ENCODE measurements at regions not wholly inside any gene's neighbourhood (a gene's known extent, or its start where the extent isn't known, plus 50 kb on each side); places are given as distances from the start of the nearest gene placed in this dataset.

DNA sequence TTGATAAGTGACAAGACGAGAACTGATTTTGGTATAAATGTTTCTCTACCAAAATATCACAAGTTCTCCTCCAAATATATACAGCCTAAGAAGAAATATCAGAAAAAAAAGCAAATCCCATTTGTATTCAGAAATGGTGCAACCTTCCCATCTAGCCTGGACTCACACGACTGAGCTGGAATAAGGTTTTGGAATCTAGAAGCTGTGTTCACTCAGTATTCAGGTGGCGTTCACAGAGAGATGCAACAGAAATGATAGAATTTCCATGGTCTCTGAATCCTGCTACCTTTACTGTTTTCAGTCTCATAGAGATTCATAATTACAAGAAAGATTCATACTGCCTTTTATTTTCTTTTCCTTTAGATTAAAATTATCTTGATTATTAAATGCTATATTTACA is 347.2 kb upstream of the TRIB2 start:
- peaks cover 7% of the 10 kb centered on the region; the same call in 1 of the 2 replicates for H3K4me1 ChIP-seq
- no peaks in the 10 kb centered on the region for H3K27me3 ChIP-seq
- H3K4me3 ChIP-seq (ENCODE audit: low read depth, low read length), result no peak overlapping the region
- DNase-seq, result no peak
- TF ChIP-seq, protein P1, sequence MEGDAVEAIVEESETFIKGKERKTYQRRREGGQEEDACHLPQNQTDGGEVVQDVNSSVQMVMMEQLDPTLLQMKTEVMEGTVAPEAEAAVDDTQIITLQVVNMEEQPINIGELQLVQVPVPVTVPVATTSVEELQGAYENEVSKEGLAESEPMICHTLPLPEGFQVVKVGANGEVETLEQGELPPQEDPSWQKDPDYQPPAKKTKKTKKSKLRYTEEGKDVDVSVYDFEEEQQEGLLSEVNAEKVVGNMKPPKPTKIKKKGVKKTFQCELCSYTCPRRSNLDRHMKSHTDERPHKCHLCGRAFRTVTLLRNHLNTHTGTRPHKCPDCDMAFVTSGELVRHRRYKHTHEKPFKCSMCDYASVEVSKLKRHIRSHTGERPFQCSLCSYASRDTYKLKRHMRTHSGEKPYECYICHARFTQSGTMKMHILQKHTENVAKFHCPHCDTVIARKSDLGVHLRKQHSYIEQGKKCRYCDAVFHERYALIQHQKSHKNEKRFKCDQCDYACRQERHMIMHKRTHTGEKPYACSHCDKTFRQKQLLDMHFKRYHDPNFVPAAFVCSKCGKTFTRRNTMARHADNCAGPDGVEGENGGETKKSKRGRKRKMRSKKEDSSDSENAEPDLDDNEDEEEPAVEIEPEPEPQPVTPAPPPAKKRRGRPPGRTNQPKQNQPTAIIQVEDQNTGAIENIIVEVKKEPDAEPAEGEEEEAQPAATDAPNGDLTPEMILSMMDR (IDR thresholded peaks at IDR 0.05; ENCODE audit: low read depth, low read length), result no peak
- H3K36me3 ChIP-seq, result no peaks in the 10 kb centered on the region
- no peaks in the 10 kb centered on the region for H3K9me3 ChIP-seq

DNA sequence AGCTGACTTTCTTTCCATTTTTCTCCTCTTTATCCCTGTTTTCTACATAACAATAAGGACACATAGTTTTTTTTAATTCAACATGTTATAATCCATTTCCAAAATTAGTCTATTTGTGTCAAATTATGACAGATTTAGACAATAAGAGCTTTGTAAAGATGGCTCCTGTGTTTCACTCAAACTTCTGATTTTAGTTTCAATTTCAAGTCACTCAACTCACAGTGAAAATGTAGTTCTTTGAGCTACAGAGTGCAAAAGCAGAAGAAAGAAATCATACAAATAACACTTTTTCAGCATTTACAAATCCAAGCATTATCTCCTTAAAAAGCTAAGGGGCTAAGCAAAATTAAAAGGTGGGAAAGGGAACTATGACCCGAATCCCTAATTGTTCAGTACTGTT is 340.7 kb upstream of the TRIB2 start:
- no peaks in the 10 kb centered on the region for H3K27me3 ChIP-seq
- DNase-seq, result no peak
- TF ChIP-seq, protein P1 (IDR thresholded peaks at IDR 0.05; ENCODE audit: low read depth, low read length), result no peak
- no peak overlapping the region for H3K4me3 ChIP-seq (ENCODE audit: low read depth, low read length)
- H3K9me3 ChIP-seq, result no peaks in the 10 kb centered on the region
- no peaks in the 10 kb centered on the region for H3K36me3 ChIP-seq
- H3K4me1 ChIP-seq, result peaks cover 10% of the 10 kb centered on the region; the same call in 1 of the 2 replicates

DNA sequence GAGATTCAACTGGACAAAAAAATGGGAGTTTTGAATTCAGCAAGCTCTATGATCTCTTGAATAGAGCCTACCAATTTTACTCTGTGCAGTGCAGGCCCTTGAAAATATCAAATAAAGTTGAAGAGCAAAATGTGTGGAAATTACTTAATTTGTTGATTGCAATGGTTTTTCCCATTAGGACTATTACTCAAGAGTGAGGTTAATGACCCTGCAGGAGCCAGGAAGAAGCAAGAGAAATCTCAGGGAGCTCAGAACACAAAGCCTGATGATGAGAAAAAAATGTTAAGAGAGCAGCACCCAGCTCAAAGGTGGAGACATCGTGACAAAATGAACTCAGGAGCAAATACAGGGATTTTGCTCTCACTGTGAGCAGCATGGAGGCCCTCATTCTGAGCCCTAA is 337.6 kb upstream of the TRIB2 start:
- H3K27me3 ChIP-seq, result no peaks in the 10 kb centered on the region
- peaks cover 10% of the 10 kb centered on the region; the same call in 1 of the 2 replicates for H3K4me1 ChIP-seq
- H3K9me3 ChIP-seq, result no peaks in the 10 kb centered on the region
- no peaks in the 10 kb centered on the region for H3K36me3 ChIP-seq
- H3K4me3 ChIP-seq (ENCODE audit: low read depth, low read length), result no peak overlapping the region
- TF ChIP-seq, protein P1 (IDR thresholded peaks at IDR 0.05; ENCODE audit: low read depth, low read length), result no peak
- no peak for DNase-seq

DNA sequence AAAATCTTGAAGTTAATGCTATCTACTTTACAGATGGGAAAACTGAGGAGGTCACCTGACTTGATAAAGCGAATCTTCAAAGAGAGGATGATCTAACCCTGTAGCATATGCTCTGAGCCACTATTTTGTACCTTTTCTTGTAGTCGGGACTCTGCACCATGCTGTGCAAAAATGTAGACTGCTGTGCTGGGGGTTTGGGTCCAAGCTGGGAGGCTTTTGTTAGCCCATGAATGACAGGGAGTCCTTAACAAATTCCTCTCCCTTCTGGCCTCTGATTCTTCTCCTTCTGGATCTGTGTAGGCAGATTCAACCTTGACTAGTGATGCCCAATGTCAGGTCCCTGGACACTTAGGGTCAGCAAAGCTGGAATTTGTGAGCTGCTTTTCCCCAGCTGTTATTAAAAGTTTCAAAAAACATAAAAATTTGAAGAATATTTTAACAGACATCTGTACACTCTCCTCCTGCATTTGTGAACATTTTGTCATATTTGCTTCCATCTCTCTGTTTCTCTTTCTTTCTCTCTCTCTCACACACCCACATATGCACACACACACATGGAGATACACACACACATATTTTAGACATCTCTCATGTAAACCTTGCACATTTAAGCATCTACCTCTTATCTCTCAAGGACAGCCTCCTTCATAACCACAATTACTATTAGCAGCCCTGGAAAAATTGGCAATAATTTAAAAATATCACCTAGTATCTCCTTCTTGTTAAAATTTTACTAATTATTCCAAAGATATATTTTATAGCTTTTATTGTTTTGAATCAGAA is 335.0 kb upstream of the TRIB2 start:
- TF ChIP-seq, protein P1 (IDR thresholded peaks at IDR 0.05; ENCODE audit: low read depth, low read length), result no peak

DNA sequence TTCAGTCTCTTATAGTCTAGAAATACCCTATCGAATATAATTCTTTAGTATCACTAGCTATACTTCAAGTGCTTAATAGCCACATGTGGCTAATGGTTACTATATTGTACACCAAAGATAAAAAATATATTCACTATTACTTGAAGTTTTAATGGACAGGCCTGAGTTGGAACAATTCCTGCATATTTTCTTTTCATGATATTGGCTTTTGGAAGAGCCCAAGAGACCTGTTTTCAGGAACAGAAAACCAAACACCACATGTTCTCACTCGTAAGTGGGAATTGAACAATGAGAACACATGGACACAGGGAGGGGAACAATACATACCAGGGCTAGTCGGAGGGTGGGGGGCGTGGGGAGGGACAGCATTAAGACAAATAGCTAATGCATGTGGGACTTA is 334.4 kb upstream of the TRIB2 start:
- no peak for DNase-seq
- H3K4me1 ChIP-seq, result peaks cover 15% of the 10 kb centered on the region
- no peak overlapping the region for H3K4me3 ChIP-seq (ENCODE audit: low read depth, low read length)
- no peaks in the 10 kb centered on the region for H3K27me3 ChIP-seq
- no peaks in the 10 kb centered on the region for H3K36me3 ChIP-seq
- TF ChIP-seq, protein P1 (IDR thresholded peaks at IDR 0.05; ENCODE audit: low read depth, low read length), result no peak
- no peaks in the 10 kb centered on the region for H3K9me3 ChIP-seq

More for the DNA sequence above, 335.0 kb upstream of the TRIB2 start:
- Histone ChIP-seq H3K4me1 (peaks cover 10% of the 10 kb centered on the region; the same call in 1 of the 2 replicates), H3K4me3 (ENCODE audit: low read depth, low read length) (no peak overlapping the region), H3K9me3 (no peaks in the 10 kb centered on the region), H3K36me3 (no peaks in the 10 kb centered on the region), H3K27me3 (no peaks in the 10 kb centered on the region)
- DNase-seq, result no peak

DNA sequence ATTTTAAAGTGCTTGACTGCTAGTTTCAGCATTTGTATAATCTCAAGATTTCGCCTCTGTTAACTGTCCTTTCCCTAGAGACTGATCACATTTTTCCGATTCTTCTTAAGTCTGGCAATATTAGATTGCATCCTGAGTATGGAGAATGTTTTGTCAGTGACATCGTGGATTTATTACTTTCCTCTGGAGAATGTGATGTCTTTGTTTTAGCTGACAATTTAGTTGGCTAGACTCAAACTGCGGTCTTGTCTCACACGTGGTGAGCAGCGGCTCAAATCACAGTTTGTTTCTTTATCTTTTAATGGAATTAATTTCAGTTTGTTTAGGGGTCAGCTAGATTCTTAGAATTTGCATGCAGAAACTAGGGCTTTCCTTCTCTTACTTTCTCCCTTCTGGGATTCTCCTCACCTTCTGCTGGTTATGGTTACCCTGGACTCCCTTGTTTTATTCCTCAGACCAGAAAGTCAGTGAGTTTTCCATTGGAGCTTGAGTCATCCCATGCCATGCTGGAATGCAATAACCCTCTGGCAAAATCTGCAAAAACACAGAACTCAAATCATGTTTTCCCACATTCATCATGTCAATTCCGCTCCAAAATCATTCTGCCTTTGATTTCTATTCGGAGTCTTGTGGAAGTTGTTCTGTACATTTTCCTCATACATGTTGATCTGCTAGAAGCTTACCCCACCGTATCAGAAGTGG is 327.2 kb upstream of the TRIB2 start:
- H3K9me3 ChIP-seq, result no peaks in the 10 kb centered on the region
- H3K4me1 ChIP-seq, result peaks cover 10% of the 10 kb centered on the region
- TF ChIP-seq, protein P1 (IDR thresholded peaks at IDR 0.05; ENCODE audit: low read depth, low read length), result no peak
- DNase-seq, result no peak
- no peak overlapping the region for H3K4me3 ChIP-seq (ENCODE audit: low read depth, low read length)
- no peaks in the 10 kb centered on the region for H3K36me3 ChIP-seq
- H3K27me3 ChIP-seq, result no peaks in the 10 kb centered on the region

All from BE2C (cell line).